ENCODE measurements at regions not wholly inside any gene's neighbourhood (a gene's known extent, or its start where the extent isn't known, plus 50 kb on each side); places are given as distances from the start of the nearest gene placed in this dataset.

DNA sequence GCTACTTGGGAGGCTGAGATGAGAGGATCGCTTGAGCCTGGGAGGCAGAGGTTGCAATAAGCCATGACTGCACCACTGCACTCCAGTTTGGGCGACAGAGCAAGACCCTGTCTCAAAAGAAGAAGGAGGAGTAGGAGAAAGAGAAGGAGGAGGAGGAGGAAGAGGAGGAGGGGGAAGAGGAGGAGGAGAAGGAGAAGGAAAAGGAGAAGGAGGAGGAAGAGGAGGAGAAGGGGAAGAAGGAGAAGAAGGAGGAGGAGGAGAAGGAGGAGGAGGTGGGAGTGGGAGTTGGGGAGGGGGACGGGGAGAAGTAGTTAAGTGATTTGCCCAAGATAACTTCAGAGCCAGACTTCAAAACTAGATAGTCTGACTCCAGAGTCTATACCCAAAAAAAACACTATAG lies 55.5 kb upstream of the FOXD3 start:
- TF ChIP-seq, protein P1, sequence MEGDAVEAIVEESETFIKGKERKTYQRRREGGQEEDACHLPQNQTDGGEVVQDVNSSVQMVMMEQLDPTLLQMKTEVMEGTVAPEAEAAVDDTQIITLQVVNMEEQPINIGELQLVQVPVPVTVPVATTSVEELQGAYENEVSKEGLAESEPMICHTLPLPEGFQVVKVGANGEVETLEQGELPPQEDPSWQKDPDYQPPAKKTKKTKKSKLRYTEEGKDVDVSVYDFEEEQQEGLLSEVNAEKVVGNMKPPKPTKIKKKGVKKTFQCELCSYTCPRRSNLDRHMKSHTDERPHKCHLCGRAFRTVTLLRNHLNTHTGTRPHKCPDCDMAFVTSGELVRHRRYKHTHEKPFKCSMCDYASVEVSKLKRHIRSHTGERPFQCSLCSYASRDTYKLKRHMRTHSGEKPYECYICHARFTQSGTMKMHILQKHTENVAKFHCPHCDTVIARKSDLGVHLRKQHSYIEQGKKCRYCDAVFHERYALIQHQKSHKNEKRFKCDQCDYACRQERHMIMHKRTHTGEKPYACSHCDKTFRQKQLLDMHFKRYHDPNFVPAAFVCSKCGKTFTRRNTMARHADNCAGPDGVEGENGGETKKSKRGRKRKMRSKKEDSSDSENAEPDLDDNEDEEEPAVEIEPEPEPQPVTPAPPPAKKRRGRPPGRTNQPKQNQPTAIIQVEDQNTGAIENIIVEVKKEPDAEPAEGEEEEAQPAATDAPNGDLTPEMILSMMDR (IDR thresholded peaks at IDR 0.05; ENCODE audit: insufficient read depth, low read length): no peak
- TF ChIP-seq POLR2AphosphoS5 (IDR thresholded peaks at IDR 0.05; ENCODE audit: low read depth) (no peak), GABPA (IDR thresholded peaks at IDR 0.05; ENCODE audit: low read depth) (no peak), SPI1 (IDR thresholded peaks at IDR 0.05; ENCODE audit: borderline replicate concordance, low read depth) (no peak)
- TF ChIP-seq, protein P2, sequence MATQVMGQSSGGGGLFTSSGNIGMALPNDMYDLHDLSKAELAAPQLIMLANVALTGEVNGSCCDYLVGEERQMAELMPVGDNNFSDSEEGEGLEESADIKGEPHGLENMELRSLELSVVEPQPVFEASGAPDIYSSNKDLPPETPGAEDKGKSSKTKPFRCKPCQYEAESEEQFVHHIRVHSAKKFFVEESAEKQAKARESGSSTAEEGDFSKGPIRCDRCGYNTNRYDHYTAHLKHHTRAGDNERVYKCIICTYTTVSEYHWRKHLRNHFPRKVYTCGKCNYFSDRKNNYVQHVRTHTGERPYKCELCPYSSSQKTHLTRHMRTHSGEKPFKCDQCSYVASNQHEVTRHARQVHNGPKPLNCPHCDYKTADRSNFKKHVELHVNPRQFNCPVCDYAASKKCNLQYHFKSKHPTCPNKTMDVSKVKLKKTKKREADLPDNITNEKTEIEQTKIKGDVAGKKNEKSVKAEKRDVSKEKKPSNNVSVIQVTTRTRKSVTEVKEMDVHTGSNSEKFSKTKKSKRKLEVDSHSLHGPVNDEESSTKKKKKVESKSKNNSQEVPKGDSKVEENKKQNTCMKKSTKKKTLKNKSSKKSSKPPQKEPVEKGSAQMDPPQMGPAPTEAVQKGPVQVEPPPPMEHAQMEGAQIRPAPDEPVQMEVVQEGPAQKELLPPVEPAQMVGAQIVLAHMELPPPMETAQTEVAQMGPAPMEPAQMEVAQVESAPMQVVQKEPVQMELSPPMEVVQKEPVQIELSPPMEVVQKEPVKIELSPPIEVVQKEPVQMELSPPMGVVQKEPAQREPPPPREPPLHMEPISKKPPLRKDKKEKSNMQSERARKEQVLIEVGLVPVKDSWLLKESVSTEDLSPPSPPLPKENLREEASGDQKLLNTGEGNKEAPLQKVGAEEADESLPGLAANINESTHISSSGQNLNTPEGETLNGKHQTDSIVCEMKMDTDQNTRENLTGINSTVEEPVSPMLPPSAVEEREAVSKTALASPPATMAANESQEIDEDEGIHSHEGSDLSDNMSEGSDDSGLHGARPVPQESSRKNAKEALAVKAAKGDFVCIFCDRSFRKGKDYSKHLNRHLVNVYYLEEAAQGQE (IDR thresholded peaks at IDR 0.05; ENCODE audit: insufficient replicate concordance, low read depth): no peak
